H1 (cell line): ENCODE measurements at regions not wholly inside any gene's neighbourhood (a gene's known extent, or its start where the extent isn't known, plus 50 kb on each side); places are given as distances from the start of the nearest gene placed in this dataset.

Experiments
- CTCF ChIA-PET: fragments of 300-600 bp; sonication (Branson Sonifier 250); formaldehyde crosslinking; loops from one replicate; lab custom pipeline; 2021; ENCODE audit not compliant: partially characterized antibody; lab: Charles Lee
- POLR2A ChIA-PET: fragments of 300-600 bp; sonication (Branson Sonifier 250); formaldehyde crosslinking; loops from one replicate; lab custom pipeline; 2021; ENCODE audit warnings: inconsistent platforms; ENCODE audit not compliant: partially characterized antibody; lab: Charles Lee
- DNase-seq, 2 experiments: peaks; one replicate each; pipeline versions ENCODE4 v3.0.0 to v3.0.0-alpha.2; 2010 to 2022; ENCODE audit warnings: low spot score in 2 of 2, low read depth in 1 of 2, mixed read lengths in 1 of 2
- FAIRE-seq: peaks from 2 replicates; lab custom pipeline; 2011; peaks lifted over from hg19 to GRCh38; lab: Jason Lieb, UNC
- H2AFZ ChIP-seq: 2 replicates; pipeline ENCODE4 v1.8.1; 2012; ENCODE audit warnings: low read length, inconsistent platforms
- H2AK5ac ChIP-seq: 2 replicates; pipeline ENCODE4 v1.6.1; 2013; ENCODE audit warnings: low read depth, low read length
- H2BK120ac ChIP-seq: replicated peaks from 2 replicates; pipeline ENCODE3; 2013; ENCODE audit warnings: low read depth, low read length, inconsistent platforms
- H2BK12ac ChIP-seq: 2 replicates; pipeline ENCODE4 v1.6.1; 2013; ENCODE audit warnings: low read depth, low read length
- H2BK15ac ChIP-seq: 2 replicates; pipeline ENCODE4 v1.6.1; 2013; ENCODE audit warnings: low read length
- H2BK20ac ChIP-seq: 2 replicates; pipeline ENCODE4 v1.6.1; 2013; ENCODE audit warnings: low read length
- H2BK5ac ChIP-seq: 2 replicates; pipeline ENCODE4 v1.6.1; 2013; ENCODE audit warnings: low read depth, low read length
- H3K14ac ChIP-seq: 2 replicates; pipeline ENCODE4 v1.6.1; 2013; ENCODE audit warnings: inconsistent platforms; ENCODE audit not compliant: insufficient read length
- H3K18ac ChIP-seq: 2 replicates; pipeline ENCODE4 v1.6.1; 2013; ENCODE audit warnings: low read length; ENCODE audit errors: extremely low read depth
- H3K23ac ChIP-seq: 2 replicates; pipeline ENCODE4 v1.6.1; 2013; ENCODE audit warnings: inconsistent platforms; ENCODE audit not compliant: insufficient read length
- H3K23me2 ChIP-seq: 2 replicates; pipeline ENCODE4 v1.6.1; 2013; ENCODE audit warnings: low read depth, low read length
- H3K27ac ChIP-seq: 2 replicates; pipeline ENCODE4 v1.6.1; 2011; ENCODE audit warnings: low read depth, low read length, inconsistent platforms
- H3K27me3 ChIP-seq, 4 experiments: replicated peaks in 1 of 4; 1 replicate in 1 of 4; 2 replicates in 3 of 4; pipeline versions ENCODE4 v1.6.1 to v1.8.1; 2011 to 2013; ENCODE audit warnings: low read length in 3 of 4, mild to moderate bottlenecking in 3 of 4, inconsistent platforms in 2 of 4, mixed read lengths in 2 of 4, moderate library complexity in 1 of 4; ENCODE audit not compliant: control insufficient read depth in 3 of 4, insufficient read depth in 3 of 4; ENCODE audit errors: extremely low read depth in 1 of 4
- H3K36me3 ChIP-seq, 4 experiments: 2 replicates each; pipeline versions ENCODE4 v1.6.1 to v1.8.1; 2011 to 2013; ENCODE audit warnings: mild to moderate bottlenecking in 4 of 4, low read length in 3 of 4, moderate library complexity in 2 of 4, control low read depth in 1 of 4, inconsistent platforms in 1 of 4; ENCODE audit not compliant: insufficient read depth in 4 of 4, control insufficient read depth in 2 of 4
- H3K4ac ChIP-seq: replicated peaks from 2 replicates; pipeline ENCODE3; 2013; ENCODE audit warnings: low read length, low read depth, mixed read lengths, inconsistent platforms; ENCODE audit not compliant: insufficient read length
- H3K4me1 ChIP-seq, 4 experiments: replicated peaks in 1 of 4; 1 replicate in 1 of 4; 2 replicates in 3 of 4; pipeline versions ENCODE4 v1.6.1 to v1.8.1; 2011 to 2013; ENCODE audit warnings: low read length in 3 of 4, inconsistent platforms in 2 of 4, mixed read lengths in 1 of 4; ENCODE audit not compliant: insufficient read depth in 4 of 4, control insufficient read depth in 3 of 4
- H3K4me2 ChIP-seq, 2 experiments: 2 replicates each; pipeline versions ENCODE4 v1.6.1 to v1.8.1; 2011 to 2013; ENCODE audit warnings: low read depth in 2 of 2, low read length in 2 of 2, control low read depth in 1 of 2, inconsistent platforms in 1 of 2, mild to moderate bottlenecking in 1 of 2; ENCODE audit not compliant: insufficient read depth in 1 of 2
- H3K4me3 ChIP-seq, 4 experiments: fragments of 200-600, 300-600 bp in 1 of 4; sonication (generic), shearing (Covaris generic), sonication (Bioruptor Twin) in 1 of 4; 2 replicates each; pipeline versions ENCODE4 v1.5.1 to v1.8.1; 2011 to 2016; ENCODE audit warnings: low read length in 4 of 4, low read depth in 3 of 4, control low read depth in 2 of 4, inconsistent platforms in 2 of 4, mild to moderate bottlenecking in 2 of 4, mixed read lengths in 1 of 4, moderate library complexity in 1 of 4; ENCODE audit not compliant: insufficient read depth in 2 of 4; ENCODE audit errors: extremely low read depth in 1 of 4
- H3K56ac ChIP-seq: replicated peaks from 2 replicates; pipeline ENCODE3; 2013; ENCODE audit warnings: low read depth, mild to moderate bottlenecking, mixed read lengths, low read length, inconsistent platforms; ENCODE audit not compliant: insufficient read length
- H3K79me1 ChIP-seq: 2 replicates; pipeline ENCODE4 v1.6.1; 2013; ENCODE audit warnings: low read depth, low read length, control low read depth
- H3K79me2 ChIP-seq, 2 experiments: 2 replicates each; pipeline versions ENCODE4 v1.6.1 to v1.8.1; 2012 to 2013; ENCODE audit warnings: low read length in 2 of 2, mild to moderate bottlenecking in 2 of 2, inconsistent platforms in 1 of 2; ENCODE audit not compliant: insufficient read depth in 2 of 2, control insufficient read depth in 1 of 2
- H3K9ac ChIP-seq, 4 experiments: replicated peaks in 1 of 4; 1 replicate in 1 of 4; 2 replicates in 3 of 4; pipeline versions ENCODE4 v1.6.1 to v1.8.1; 2011 to 2013; ENCODE audit warnings: low read depth in 3 of 4, low read length in 3 of 4, control low read depth in 2 of 4, mild to moderate bottlenecking in 2 of 4, moderate library complexity in 2 of 4, inconsistent platforms in 1 of 4; ENCODE audit errors: extremely low read depth in 1 of 4
- H3K9me3 ChIP-seq, 2 experiments: 2 replicates each; pipeline versions ENCODE4 v1.6.1 to v1.8.1; 2012 to 2013; ENCODE audit warnings: mild to moderate bottlenecking in 2 of 2, moderate library complexity in 2 of 2, control low read depth in 1 of 2, inconsistent platforms in 1 of 2, low read depth in 1 of 2, low read length in 1 of 2, mixed read lengths in 1 of 2; ENCODE audit not compliant: insufficient read depth in 2 of 2
- H4K20me1 ChIP-seq, 2 experiments: replicated peaks in 1 of 2; 2 replicates each; pipeline versions ENCODE3 to v1.8.1; 2011 to 2013; ENCODE audit warnings: inconsistent platforms in 2 of 2, low read length in 2 of 2, mild to moderate bottlenecking in 1 of 2; ENCODE audit not compliant: insufficient read depth in 2 of 2, control insufficient read depth in 1 of 2
- H4K5ac ChIP-seq: 2 replicates; pipeline ENCODE4 v1.6.1; 2013; ENCODE audit warnings: low read length, low read depth, mixed read lengths, inconsistent platforms; ENCODE audit not compliant: insufficient read length
- H4K8ac ChIP-seq: 2 replicates; pipeline ENCODE4 v1.8.0; 2013; ENCODE audit warnings: mild to moderate bottlenecking, moderate library complexity, low read length, inconsistent platforms; ENCODE audit not compliant: insufficient read depth; ENCODE audit errors: extremely low read depth
- H4K91ac ChIP-seq: replicated peaks from 2 replicates; pipeline ENCODE3; 2013; ENCODE audit warnings: low read length, mixed read lengths, inconsistent platforms; ENCODE audit not compliant: insufficient read length
- CHD2 ChIP-seq: IDR thresholded peaks from 2 replicates; pipeline ENCODE4 v1.6.1; 2012; ENCODE audit warnings: low read length, improper control_type of control experiment
- CTBP2 ChIP-seq: IDR thresholded peaks from 2 replicates; pipeline ENCODE4 v1.7.0; 2011; ENCODE audit warnings: borderline replicate concordance, mild to moderate bottlenecking, moderate library complexity, mixed read lengths, low read length; ENCODE audit not compliant: insufficient read depth, insufficient read length
- EGR1 ChIP-seq: IDR thresholded peaks from 2 replicates; pipeline ENCODE4 v1.6.1; 2011; ENCODE audit warnings: low read depth, low read length, borderline replicate concordance
- EZH2 ChIP-seq: fragments of 200-600 bp; sonication (generic); IDR thresholded peaks from 2 replicates; pipeline ENCODE4 v1.7.1; 2012; ENCODE audit warnings: low read depth, mild to moderate bottlenecking, moderate library complexity, low read length, inconsistent platforms; ENCODE audit not compliant: severe bottlenecking
- FOSL1 ChIP-seq: IDR thresholded peaks from 2 replicates; pipeline ENCODE4 v1.6.1; 2011; ENCODE audit warnings: mild to moderate bottlenecking, low read depth, low read length, moderate library complexity; ENCODE audit not compliant: insufficient read depth
- GTF2F1 ChIP-seq: IDR thresholded peaks from 2 replicates; pipeline ENCODE4 v1.6.1; 2012; ENCODE audit warnings: low read depth, low read length, improper control_type of control experiment, borderline replicate concordance
- JUN ChIP-seq: IDR thresholded peaks from 2 replicates; pipeline ENCODE4 v1.6.1; 2011; ENCODE audit warnings: low read depth, mild to moderate bottlenecking, improper control_type of control experiment, low read length
- POLR2A ChIP-seq, 2 experiments: IDR thresholded peaks; 1 replicate in 1 of 2; 2 replicates in 1 of 2; pipeline ENCODE4 v1.6.1; 2011; ENCODE audit warnings: low read depth in 2 of 2, low read length in 2 of 2, mild to moderate bottlenecking in 2 of 2; ENCODE audit errors: control extremely low read depth in 1 of 2
- RNF2 ChIP-seq: fragments of 200-900, 300-1000 bp; sonication (generic); IDR thresholded peaks from 2 replicates; pipeline ENCODE4 v1.7.1; 2016; ENCODE audit warnings: borderline replicate concordance, low read depth, mild to moderate bottlenecking, antibody characterized with exemption, low read length; ENCODE audit not compliant: poor library complexity, severe bottlenecking; ENCODE audit errors: missing control alignments
- SIN3A ChIP-seq, 2 experiments: IDR thresholded peaks in 1 of 2; conservative IDR thresholded peaks in 1 of 2; 2 replicates each; pipeline ENCODE4 v1.6.1; 2011 to 2012; ENCODE audit warnings: low read length in 2 of 2, improper control_type of control experiment in 1 of 2, low read depth in 1 of 2, mild to moderate bottlenecking in 1 of 2
- SIRT6 ChIP-seq: IDR thresholded peaks from one replicate; pipeline ENCODE4 v1.7.1; 2012; ENCODE audit warnings: low read length, inconsistent platforms
- SIX5 ChIP-seq: IDR thresholded peaks from 2 replicates; pipeline ENCODE4 v1.6.1; 2011; ENCODE audit warnings: mild to moderate bottlenecking, low read depth, low read length
- TEAD4 ChIP-seq: IDR thresholded peaks from 2 replicates; pipeline ENCODE4 v1.6.1; 2012; ENCODE audit warnings: low read depth, low read length, inconsistent platforms, mixed read lengths
- ZNF274 ChIP-seq: IDR thresholded peaks from 2 replicates; pipeline ENCODE4 v1.7.0; 2012; ENCODE audit warnings: low read length, borderline replicate concordance; ENCODE audit errors: extremely low read depth
- WGBS, 2 experiments: shearing (Covaris generic) in 1 of 2; methylation state at CpG; one replicate each; pipeline versions ENCODE4 v1.1.6 to v1.1.7; 2013 to 2015; ENCODE audit warnings: low lambda C conversion rate in 2 of 2, mixed read lengths in 2 of 2, inconsistent platforms in 1 of 2, low coverage in 1 of 2, missing lambda C conversion rate in 1 of 2; ENCODE audit not compliant: insufficient replicate concordance in 2 of 2, insufficient coverage in 1 of 2, insufficient read length in 1 of 2; ENCODE audit errors: extremely low coverage in 1 of 2, missing lambda C conversion rate in 1 of 2; 5-methylcytosine and 5-hydroxymethylcytosine counted together
- TF ChIP-seq, protein P1 (sequence below): IDR thresholded peaks from 2 replicates; pipeline ENCODE4 v1.6.1; 2012; ENCODE audit warnings: inconsistent platforms

DNA sequence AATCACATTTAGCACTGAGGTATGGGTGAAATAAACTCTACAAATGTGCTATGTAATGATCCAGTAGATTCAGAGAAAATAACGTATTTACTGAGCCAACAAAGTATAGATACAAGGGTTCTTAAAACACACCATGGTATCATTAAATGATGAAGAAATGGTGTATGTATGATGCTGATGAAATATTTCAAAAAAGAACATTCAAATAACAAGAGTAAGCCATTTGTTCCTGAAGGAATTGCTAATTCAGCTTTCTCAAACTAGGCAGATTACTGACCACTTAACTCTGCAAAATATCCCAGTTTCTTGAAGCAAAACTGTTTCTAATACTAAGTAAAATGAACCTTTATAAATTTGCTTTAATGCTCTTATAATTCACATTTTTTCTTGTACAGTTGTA, 97.6 kb upstream of the IFNE start:
- 76% methylated on average over 1 of the region's 1 CpG; no CpG with 5 or more reads in 1 of the 2 experiments for WGBS, 2 experiments
- no peak overlapping the region for H3K18ac ChIP-seq
- H2BK15ac ChIP-seq: no peak overlapping the region
- no peak overlapping the region for H2AFZ ChIP-seq
- no peaks in the 10 kb centered on the region for H3K9me3 ChIP-seq
- H3K4me1 ChIP-seq: no peaks in the 10 kb centered on the region
- no peak overlapping the region for H3K14ac ChIP-seq
- DNase-seq: no peak
- no peaks in the 10 kb centered on the region; the same call in 1 of the 2 replicates for H3K23me2 ChIP-seq
- no peak overlapping the region for H4K8ac ChIP-seq
- no peak overlapping the region for H2BK5ac ChIP-seq
- H2BK20ac ChIP-seq: no peak overlapping the region
- no peak overlapping the region for H4K91ac ChIP-seq
- H3K4me3 ChIP-seq: no peak overlapping the region
- no peak overlapping the region for H4K5ac ChIP-seq
- H4K20me1 ChIP-seq: no peaks in the 10 kb centered on the region
- H2BK120ac ChIP-seq: no peak overlapping the region
- CTCF ChIA-PET: no interaction called here
- no peaks in the 10 kb centered on the region for H3K79me1 ChIP-seq
- no peak overlapping the region for H2BK12ac ChIP-seq
- H3K27ac ChIP-seq: no peak overlapping the region
- no peak overlapping the region for H3K23ac ChIP-seq
- no peak overlapping the region for H3K56ac ChIP-seq
- H3K27me3 ChIP-seq: no peaks in the 10 kb centered on the region
- FAIRE-seq: no peak
- H3K36me3 ChIP-seq: no peaks in the 10 kb centered on the region
- no peaks in the 10 kb centered on the region for H3K79me2 ChIP-seq
- H3K9ac ChIP-seq: no peak overlapping the region
- no peak overlapping the region for H3K4ac ChIP-seq
- H3K4me2 ChIP-seq: no peak overlapping the region
- POLR2A ChIA-PET: no interaction called here
- no peak overlapping the region for H2AK5ac ChIP-seq
- TF ChIP-seq EZH2 (no peak), POLR2A (IDR thresholded peaks at IDR 0.05; ENCODE audit: control extremely low read depth in 1 of 2, low read depth in 2 of 2, low read length in 2 of 2) (no peak), RNF2 (no peak), ZNF274 (no peak), SIX5 (no peak), GTF2F1 (no peak), JUN (no peak), EGR1 (no peak), FOSL1 (no peak), SIN3A (conservative IDR thresholded peaks at IDR 0.05 in 1 of 2, IDR thresholded peaks at IDR 0.05 in 1 of 2; ENCODE audit: low read depth in 1 of 2, low read length in 2 of 2) (no peak), CHD2 (no peak), SIRT6 (no peak), CTBP2 (no peak), TEAD4 (no peak)
- TF ChIP-seq, protein P1, sequence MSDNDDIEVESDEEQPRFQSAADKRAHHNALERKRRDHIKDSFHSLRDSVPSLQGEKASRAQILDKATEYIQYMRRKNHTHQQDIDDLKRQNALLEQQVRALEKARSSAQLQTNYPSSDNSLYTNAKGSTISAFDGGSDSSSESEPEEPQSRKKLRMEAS: no peak
